ENCODE measurements at regions not wholly inside any gene's neighbourhood (a gene's known extent, or its start where the extent isn't known, plus 50 kb on each side); places are given as distances from the start of the nearest gene placed in this dataset.

GRCh38 chr4:181950372-181951127 lies 292.7 kb upstream of the TENM3 start:
- in situ Hi-C loops (cut with HindIII; ENCODE audit: low sequenced_read_pairs) = no loop called here
- DNase-seq (ENCODE audit: low read depth, low spot score) = no peak
- TF ChIP-seq CTCF (IDR thresholded peaks at IDR 0.05; ENCODE audit: low read depth, low read length) = no peak
- H3K4me3 ChIP-seq (ENCODE audit: low read depth, low read length) = no peak overlapping the region

GRCh38 chr4:181951265-181951664 lies 291.9 kb upstream of the TENM3 start:
- no peak for DNase-seq (ENCODE audit: low read depth, low spot score)
- no peak overlapping the region for H3K4me3 ChIP-seq (ENCODE audit: low read depth, low read length)
- TF ChIP-seq CTCF (IDR thresholded peaks at IDR 0.05; ENCODE audit: low read depth, low read length) = no peak
- in situ Hi-C loops (cut with HindIII; ENCODE audit: low sequenced_read_pairs) = no loop called here

GRCh38 chr4:181952478-181952877 lies 290.7 kb upstream of the TENM3 start:
- TF ChIP-seq CTCF (IDR thresholded peaks at IDR 0.05; ENCODE audit: low read depth, low read length) = no peak
- in situ Hi-C loops (cut with HindIII; ENCODE audit: low sequenced_read_pairs) = no loop called here
- H3K4me3 ChIP-seq (ENCODE audit: low read depth, low read length) = no peak overlapping the region
- peak; percentile 92 for DNase-seq (ENCODE audit: low read depth, low spot score)

- no peak for TF ChIP-seq CTCF (IDR thresholded peaks at IDR 0.05; ENCODE audit: low read depth, low read length)
- in situ Hi-C loops (cut with HindIII; ENCODE audit: low sequenced_read_pairs) = no loop called here
- DNase-seq (ENCODE audit: low read depth, low spot score) = no peak
- no peak overlapping the region for H3K4me3 ChIP-seq (ENCODE audit: low read depth, low read length)
Measured at GRCh38 chr4:181956512-181956911, 286.7 kb upstream of the TENM3 start.

GRCh38 chr4:181957088-181957487 lies 286.1 kb upstream of the TENM3 start:
- DNase-seq (ENCODE audit: low read depth, low spot score) = peak; percentile 90
- H3K4me3 ChIP-seq (ENCODE audit: low read depth, low read length) = no peak overlapping the region
- TF ChIP-seq CTCF (IDR thresholded peaks at IDR 0.05; ENCODE audit: low read depth, low read length) = no peak
- in situ Hi-C loops (cut with HindIII; ENCODE audit: low sequenced_read_pairs) = no loop called here

- H3K4me3 ChIP-seq (ENCODE audit: low read depth, low read length) = no peak overlapping the region
- DNase-seq (ENCODE audit: low read depth, low spot score) = peak; percentile 35
- in situ Hi-C loops (cut with HindIII; ENCODE audit: low sequenced_read_pairs) = no loop called here
- TF ChIP-seq CTCF (IDR thresholded peaks at IDR 0.05; ENCODE audit: low read depth, low read length) = no peak
Measured at GRCh38 chr4:181958446-181958845, 284.8 kb upstream of the TENM3 start.

Measured in astrocyte of the spinal cord (primary cell).